ENCODE measurements at regions not wholly inside any gene's neighbourhood (a gene's known extent, or its start where the extent isn't known, plus 50 kb on each side); places are given as distances from the start of the nearest gene placed in this dataset.

- TF ChIP-seq CTCF (IDR thresholded peaks at IDR 0.05; ENCODE audit: low read depth, low read length), result no peak
- H3K4me3 ChIP-seq (ENCODE audit: low read depth, low read length), result no peak overlapping the region
Measured at GRCh38 chr1:29428997-29429396, 192.7 kb downstream of the PTPRU start.

- TF ChIP-seq CTCF (IDR thresholded peaks at IDR 0.05; ENCODE audit: low read depth, low read length), result no peak
- H3K4me3 ChIP-seq (ENCODE audit: low read depth, low read length), result no peak overlapping the region
Measured at GRCh38 chr1:29428280-29428615, 191.9 kb downstream of the PTPRU start.

GRCh38 chr1:29427614-29428279 is 191.4 kb downstream of the PTPRU start:
- H3K4me3 ChIP-seq (ENCODE audit: low read depth, low read length), result no peak overlapping the region
- TF ChIP-seq CTCF (IDR thresholded peaks at IDR 0.05; ENCODE audit: low read depth, low read length), result no peak

GRCh38 chr1:29426701-29427279 is 190.5 kb downstream of the PTPRU start:
- H3K4me3 ChIP-seq (ENCODE audit: low read depth, low read length), result no peak overlapping the region
- TF ChIP-seq CTCF (IDR thresholded peaks at IDR 0.05; ENCODE audit: low read depth, low read length), result no peak

GRCh38 chr1:29425631-29426030 is 189.3 kb downstream of the PTPRU start:
- no peak for TF ChIP-seq CTCF (IDR thresholded peaks at IDR 0.05; ENCODE audit: low read depth, low read length)
- no peak overlapping the region for H3K4me3 ChIP-seq (ENCODE audit: low read depth, low read length)

GRCh38 chr1:29424266-29424665 is 187.9 kb downstream of the PTPRU start:
- no peak overlapping the region for H3K4me3 ChIP-seq (ENCODE audit: low read depth, low read length)
- no peak for TF ChIP-seq CTCF (IDR thresholded peaks at IDR 0.05; ENCODE audit: low read depth, low read length)

- TF ChIP-seq CTCF (IDR thresholded peaks at IDR 0.05; ENCODE audit: low read depth, low read length), result no peak
- H3K4me3 ChIP-seq (ENCODE audit: low read depth, low read length), result no peak overlapping the region
Measured at GRCh38 chr1:29420202-29420601, 183.9 kb downstream of the PTPRU start.

Measured in WI38 (cell line).